Trophoblast cell (in vitro differentiated cells and primary cell): ENCODE measurements at regions not wholly inside any gene's neighbourhood (a gene's known extent, or its start where the extent isn't known, plus 50 kb on each side); places are given as distances from the start of the nearest gene placed in this dataset.

Experiments
- DNase-seq, 2 donors: peaks; one replicate each; pipeline ENCODE4 v3.0.0-alpha.2; 2016
- H2AFZ ChIP-seq: 2 replicates; pipeline ENCODE4 v1.6.1; 2013; ENCODE audit warnings: low read length, moderate library complexity, mild to moderate bottlenecking; ENCODE audit not compliant: insufficient read depth, poor library complexity
- H2AK5ac ChIP-seq: 2 replicates; pipeline ENCODE4 v1.6.1; 2013; ENCODE audit warnings: mild to moderate bottlenecking, low read length
- H2BK120ac ChIP-seq: 2 replicates; pipeline ENCODE4 v1.6.1; 2013; ENCODE audit warnings: low read length, mild to moderate bottlenecking, moderate library complexity; ENCODE audit not compliant: insufficient read depth, poor library complexity
- H2BK12ac ChIP-seq: 2 replicates; pipeline ENCODE4 v1.6.1; 2013; ENCODE audit warnings: mild to moderate bottlenecking, low read length, moderate library complexity
- H2BK5ac ChIP-seq: 2 replicates; pipeline ENCODE4 v1.6.1; 2013; ENCODE audit warnings: low read length, low read depth, moderate library complexity, mild to moderate bottlenecking; ENCODE audit not compliant: poor library complexity
- H3K14ac ChIP-seq: 2 replicates; pipeline ENCODE4 v1.6.1; 2013; ENCODE audit warnings: mild to moderate bottlenecking, low read length
- H3K18ac ChIP-seq: 2 replicates; pipeline ENCODE4 v1.6.1; 2013; ENCODE audit warnings: mild to moderate bottlenecking, low read length
- H3K23ac ChIP-seq: 2 replicates; pipeline ENCODE4 v1.6.1; 2013; ENCODE audit warnings: low read length
- H3K27ac ChIP-seq: 2 replicates; pipeline ENCODE4 v1.5.1; 2013; ENCODE audit warnings: low read depth, mild to moderate bottlenecking, inconsistent platforms, low read length, moderate library complexity
- H3K27me3 ChIP-seq: 2 replicates; pipeline ENCODE4 v1.6.1; 2013; ENCODE audit warnings: inconsistent platforms, mild to moderate bottlenecking, low read length, moderate library complexity; ENCODE audit not compliant: insufficient read depth
- H3K36me3 ChIP-seq, 2 experiments: 1 replicate in 1 of 2; 2 replicates in 1 of 2; pipeline ENCODE4 v1.6.1; 2013; ENCODE audit warnings: low read length in 2 of 2, mild to moderate bottlenecking in 2 of 2, moderate library complexity in 1 of 2; ENCODE audit not compliant: insufficient read depth in 2 of 2, control insufficient read depth in 1 of 2
- H3K4ac ChIP-seq: 2 replicates; pipeline ENCODE4 v1.6.1; 2013; ENCODE audit warnings: low read depth, mild to moderate bottlenecking, low read length, moderate library complexity
- H3K4me1 ChIP-seq, 2 experiments: 1 replicate in 1 of 2; 2 replicates in 1 of 2; pipeline ENCODE4 v1.6.1; 2013; ENCODE audit warnings: low read length in 2 of 2, mild to moderate bottlenecking in 2 of 2, moderate library complexity in 1 of 2; ENCODE audit not compliant: insufficient read depth in 2 of 2, control insufficient read depth in 1 of 2
- H3K4me2 ChIP-seq: 2 replicates; pipeline ENCODE4 v1.6.1; 2013; ENCODE audit warnings: inconsistent platforms, mild to moderate bottlenecking, low read length, moderate library complexity
- H3K4me3 ChIP-seq: 2 replicates; pipeline ENCODE4 v1.5.1; 2013; ENCODE audit warnings: mild to moderate bottlenecking, low read depth, low read length, inconsistent platforms
- H3K79me1 ChIP-seq: one replicate; pipeline ENCODE4 v1.6.1; 2013; ENCODE audit warnings: low read length
- H3K79me2 ChIP-seq: 2 replicates; pipeline ENCODE4 v1.6.1; 2013; ENCODE audit warnings: low read length, mild to moderate bottlenecking; ENCODE audit not compliant: control insufficient read depth, insufficient read depth, poor library complexity
- H3K9ac ChIP-seq: 2 replicates; pipeline ENCODE4 v1.6.1; 2013; ENCODE audit warnings: mild to moderate bottlenecking, low read length
- H3K9me3 ChIP-seq: 2 replicates; pipeline ENCODE4 v1.6.1; 2013; ENCODE audit warnings: low read depth, mild to moderate bottlenecking, control low read depth, inconsistent platforms, low read length; ENCODE audit not compliant: insufficient read depth
- H4K12ac ChIP-seq: 2 replicates; pipeline ENCODE4 v1.6.1; 2013; ENCODE audit warnings: low read depth, mild to moderate bottlenecking, low read length, moderate library complexity
- H4K8ac ChIP-seq: 2 replicates; pipeline ENCODE4 v1.6.1; 2013; ENCODE audit warnings: low read depth, mild to moderate bottlenecking, low read length, moderate library complexity
- H4K91ac ChIP-seq: one replicate; pipeline ENCODE4 v1.6.1; 2013; ENCODE audit warnings: low read depth, mild to moderate bottlenecking, low read length, moderate library complexity
- WGBS: extraction: QIAGEN DNeasy Blood & Tissue Kit; methylation state at CpG from one replicate; pipeline ENCODE4 v1.1.7; 2013; ENCODE audit warnings: missing lambda C conversion rate; ENCODE audit not compliant: insufficient read length, insufficient coverage; ENCODE audit errors: extremely low coverage; 5-methylcytosine and 5-hydroxymethylcytosine counted together

DNA sequence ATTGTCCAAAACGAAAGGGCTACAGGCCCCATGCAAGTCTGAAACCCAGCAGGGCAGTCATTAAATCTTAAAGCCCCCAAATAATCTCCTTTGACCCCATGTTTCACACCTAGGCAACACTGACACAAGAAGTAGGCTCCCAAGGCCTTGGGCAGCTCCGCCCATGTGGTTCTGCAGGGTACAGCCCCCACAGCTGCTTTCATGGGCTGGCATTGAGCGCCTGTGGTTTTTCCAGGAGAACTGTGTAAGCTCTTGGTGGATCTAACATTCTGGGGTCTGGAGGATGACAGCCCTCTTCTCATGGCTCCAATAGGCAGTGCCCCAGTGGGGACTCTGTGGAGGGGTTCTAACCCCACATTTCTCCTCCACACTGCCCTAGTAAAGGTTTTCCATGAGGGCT lies 623.5 kb downstream of the PRR16 start:
- no peaks in the 10 kb centered on the region for H3K79me1 ChIP-seq
- H3K4me2 ChIP-seq: no peak overlapping the region
- H3K36me3 ChIP-seq: no peaks in the 10 kb centered on the region
- H3K9ac ChIP-seq: no peak overlapping the region
- no peak overlapping the region for H2AFZ ChIP-seq
- no peak for DNase-seq
- H2BK120ac ChIP-seq: no peak overlapping the region
- H3K23ac ChIP-seq: no peak overlapping the region
- no CpG with 5 or more reads among the region's 3 CpGs for WGBS
- H2BK12ac ChIP-seq: no peak overlapping the region
- H3K4me3 ChIP-seq: no peak overlapping the region
- no peak overlapping the region for H3K27ac ChIP-seq
- no peak overlapping the region for H3K18ac ChIP-seq
- H2BK5ac ChIP-seq: no peak overlapping the region
- no peaks in the 10 kb centered on the region for H3K27me3 ChIP-seq
- no peak overlapping the region for H3K14ac ChIP-seq
- H3K9me3 ChIP-seq: no peaks in the 10 kb centered on the region
- no peak overlapping the region for H4K12ac ChIP-seq
- H2AK5ac ChIP-seq: no peak overlapping the region
- H3K4ac ChIP-seq: no peak overlapping the region
- H4K91ac ChIP-seq: no peak overlapping the region
- no peak overlapping the region for H4K8ac ChIP-seq
- no peaks in the 10 kb centered on the region for H3K79me2 ChIP-seq
- no peaks in the 10 kb centered on the region for H3K4me1 ChIP-seq

DNA sequence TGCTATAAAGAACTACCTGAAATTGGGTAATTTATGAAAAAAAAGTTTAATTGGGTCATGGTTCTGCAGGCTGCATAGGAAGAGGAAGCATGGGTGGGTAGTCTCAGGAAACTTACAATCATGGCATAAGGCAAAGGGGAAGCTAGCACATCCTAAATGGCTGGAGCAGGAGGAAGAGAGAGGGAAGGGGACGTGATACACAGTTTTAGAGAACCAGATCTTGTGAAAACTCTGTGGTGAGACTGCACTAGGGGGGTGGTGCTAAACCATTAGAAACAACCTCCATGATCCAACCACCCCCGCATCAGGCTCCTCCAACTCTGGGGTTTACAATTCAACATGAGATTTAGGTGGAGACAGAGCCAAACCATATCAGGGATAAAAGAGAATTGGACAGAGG lies 624.2 kb downstream of the PRR16 start:
- Histone ChIP-seq H2BK5ac (no peak overlapping the region), H3K4me3 (no peak overlapping the region), H2AK5ac (no peak overlapping the region), H4K91ac (no peak overlapping the region), H3K79me1 (no peaks in the 10 kb centered on the region), H3K27me3 (no peaks in the 10 kb centered on the region), H3K4ac (no peak overlapping the region), H3K9ac (no peak overlapping the region), H3K27ac (no peak overlapping the region), H2AFZ (no peak overlapping the region), H3K18ac (no peak overlapping the region), H3K14ac (no peak overlapping the region), H3K23ac (no peak overlapping the region), H3K4me2 (no peak overlapping the region), H4K8ac (no peak overlapping the region), H4K12ac (no peak overlapping the region), H3K9me3 (no peaks in the 10 kb centered on the region), H3K4me1 (no peaks in the 10 kb centered on the region), H2BK120ac (no peak overlapping the region), H3K36me3 (no peaks in the 10 kb centered on the region), H3K79me2 (no peaks in the 10 kb centered on the region), H2BK12ac (no peak overlapping the region)
- WGBS: no CpG with 5 or more reads among the region's 2 CpGs
- DNase-seq: no peak

DNA sequence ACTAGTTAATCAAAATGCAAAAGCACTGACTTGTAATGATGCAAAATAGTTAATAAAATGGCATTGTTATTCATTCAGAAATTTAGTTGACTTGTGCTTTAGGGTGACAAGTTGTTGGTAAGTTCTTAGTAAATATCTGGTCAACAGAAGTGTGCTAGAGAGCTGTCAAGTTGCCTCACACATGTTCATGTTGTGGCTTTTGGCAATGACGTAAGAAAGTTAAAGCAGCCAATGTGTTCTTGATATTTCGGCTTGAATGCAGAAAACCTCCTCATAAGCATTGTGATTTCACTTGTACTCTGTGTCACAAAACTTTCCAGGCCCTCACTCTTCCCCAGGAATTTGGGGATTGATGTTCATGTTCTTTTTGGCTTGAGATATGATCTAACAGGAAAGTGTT lies 626.7 kb downstream of the PRR16 start:
- no peak overlapping the region for H3K4me2 ChIP-seq
- WGBS: no CpG with 5 or more reads among the region's 2 CpGs
- H2BK12ac ChIP-seq: no peak overlapping the region
- no peak overlapping the region for H2AK5ac ChIP-seq
- H3K79me1 ChIP-seq: no peaks in the 10 kb centered on the region
- H3K27me3 ChIP-seq: no peaks in the 10 kb centered on the region
- H4K8ac ChIP-seq: no peak overlapping the region
- no peak overlapping the region for H2BK5ac ChIP-seq
- no peak overlapping the region for H3K23ac ChIP-seq
- no peak overlapping the region for H2AFZ ChIP-seq
- no peaks in the 10 kb centered on the region for H3K36me3 ChIP-seq
- H3K9me3 ChIP-seq: no peaks in the 10 kb centered on the region
- H2BK120ac ChIP-seq: no peak overlapping the region
- H3K79me2 ChIP-seq: no peaks in the 10 kb centered on the region
- H3K4me1 ChIP-seq: no peaks in the 10 kb centered on the region
- H4K91ac ChIP-seq: no peak overlapping the region
- H3K18ac ChIP-seq: no peak overlapping the region
- no peak overlapping the region for H3K4ac ChIP-seq
- H3K4me3 ChIP-seq: no peak overlapping the region
- no peak overlapping the region for H3K14ac ChIP-seq
- DNase-seq: no peak
- no peak overlapping the region for H3K9ac ChIP-seq
- no peak overlapping the region for H3K27ac ChIP-seq
- no peak overlapping the region for H4K12ac ChIP-seq

DNA sequence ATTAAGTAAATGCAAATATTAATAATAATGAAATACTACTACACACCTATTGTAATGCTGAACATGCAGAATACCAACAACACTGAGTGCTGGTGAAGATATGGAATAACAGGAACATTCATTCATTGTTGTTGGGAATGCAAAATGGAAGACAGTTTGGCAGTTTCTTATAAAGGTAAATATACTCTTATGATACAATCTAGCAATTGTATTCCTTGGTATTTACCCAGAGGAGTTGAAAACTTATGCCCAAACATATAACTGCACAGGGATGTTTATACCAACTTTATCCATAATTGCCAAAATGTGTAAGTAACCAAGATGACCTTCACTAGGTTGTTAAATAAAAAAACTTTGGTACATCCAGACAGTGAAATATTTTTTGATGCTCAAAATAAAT lies 636.8 kb downstream of the PRR16 start:
- Histone ChIP-seq H4K8ac (no peak overlapping the region), H3K27ac (no peak overlapping the region), H2BK5ac (no peak overlapping the region), H3K4me3 (no peak overlapping the region), H4K91ac (no peak overlapping the region), H3K4ac (no peak overlapping the region), H4K12ac (no peak overlapping the region), H3K9me3 (no peaks in the 10 kb centered on the region), H2AK5ac (no peak overlapping the region), H3K79me1 (no peaks in the 10 kb centered on the region), H3K4me1 (no peaks in the 10 kb centered on the region), H3K9ac (no peak overlapping the region), H3K14ac (no peak overlapping the region), H2AFZ (no peak overlapping the region), H3K23ac (no peak overlapping the region), H3K27me3 (no peaks in the 10 kb centered on the region), H2BK12ac (no peak overlapping the region), H2BK120ac (no peak overlapping the region), H3K4me2 (no peak overlapping the region), H3K36me3 (no peaks in the 10 kb centered on the region), H3K79me2 (no peaks in the 10 kb centered on the region), H3K18ac (no peak overlapping the region)
- no peak for DNase-seq

DNA sequence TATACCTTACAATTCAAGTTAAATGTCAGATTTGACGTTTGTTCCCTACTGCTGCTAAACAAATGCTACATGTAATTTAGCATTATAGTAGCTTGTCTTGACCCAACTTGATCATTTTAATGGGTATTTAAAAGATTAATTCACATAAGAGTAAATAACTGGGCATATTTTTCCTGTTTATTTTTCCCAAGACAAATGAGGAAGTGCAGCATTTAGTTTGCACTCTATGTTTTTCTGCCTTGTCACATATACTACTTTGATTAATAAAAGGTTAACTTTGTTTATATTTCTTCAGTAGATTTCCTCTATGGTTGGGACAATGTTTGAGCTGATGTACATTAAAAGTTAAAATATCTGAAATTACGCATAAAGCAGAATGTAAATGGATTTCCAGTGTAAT lies 641.8 kb downstream of the PRR16 start:
- Histone ChIP-seq H2BK12ac (no peak overlapping the region), H4K91ac (no peak overlapping the region), H3K27me3 (no peaks in the 10 kb centered on the region), H3K27ac (no peak overlapping the region), H3K23ac (no peak overlapping the region), H3K79me1 (no peaks in the 10 kb centered on the region), H3K9ac (no peak overlapping the region), H4K8ac (no peak overlapping the region), H2BK120ac (no peak overlapping the region), H3K4me3 (no peak overlapping the region), H2AFZ (no peak overlapping the region), H2BK5ac (no peak overlapping the region), H3K4me1 (no peaks in the 10 kb centered on the region), H3K4ac (no peak overlapping the region), H3K9me3 (peaks cover 3% of the 10 kb centered on the region), H3K36me3 (no peaks in the 10 kb centered on the region), H2AK5ac (no peak overlapping the region), H3K18ac (no peak overlapping the region), H4K12ac (no peak overlapping the region), H3K14ac (no peak overlapping the region), H3K4me2 (no peak overlapping the region), H3K79me2 (no peaks in the 10 kb centered on the region)
- DNase-seq: no peak
- WGBS: no CpG with 5 or more reads among the region's 2 CpGs
